Amniotic epithelial cell (primary cell): ENCODE measurements at regions not wholly inside any gene's neighbourhood (a gene's known extent, or its start where the extent isn't known, plus 50 kb on each side); places are given as distances from the start of the nearest gene placed in this dataset.

ENCODE experiments used
- DNase-seq: peaks from one replicate; pipeline ENCODE4 v3.0.0-alpha.2; 2010; ENCODE audit warnings: low read depth

GRCh38 chr5:103638979-103639378, 76.4 kb upstream of the NUDT12 start:
- no peak for DNase-seq

GRCh38 chr5:103624675-103625074, 62.1 kb upstream of the NUDT12 start:
- DNase-seq = peak; percentile 57

GRCh38 chr5:103624035-103624480, 61.5 kb upstream of the NUDT12 start:
- peak; percentile 90 for DNase-seq

GRCh38 chr5:103623425-103623824, 60.8 kb upstream of the NUDT12 start:
- no peak for DNase-seq

- no peak for DNase-seq
Measured at GRCh38 chr5:103621548-103621930, 59.0 kb upstream of the NUDT12 start.

- peak; percentile 6 for DNase-seq
Measured at GRCh38 chr5:103620851-103621547, 58.4 kb upstream of the NUDT12 start.

- no peak for DNase-seq
Measured at GRCh38 chr5:103617913-103618312, 55.3 kb upstream of the NUDT12 start.

GRCh38 chr5:103617090-103617489, 54.5 kb upstream of the NUDT12 start:
- DNase-seq = no peak

GRCh38 chr5:103612545-103612944, 50.0 kb upstream of the NUDT12 start:
- DNase-seq = no peak
